Activated gamma-delta T cell treated with anti-CD3 and anti-CD28 coated beads, Interleukin-2, amount 50 U/mL, for 16 hours (primary cell): ENCODE measurements at regions not wholly inside any gene's neighbourhood (a gene's known extent, or its start where the extent isn't known, plus 50 kb on each side); places are given as distances from the start of the nearest gene placed in this dataset.
"Not testable (repeated sequence)": the region's sequence is repeated elsewhere in the genome, so short reads cannot be mapped to it uniquely, and the experiment has no call there.

Source experiments
- DNase-seq: peaks from one replicate; pipeline ENCODE4 v3.0.0-alpha.2; 2020; ENCODE audit warnings: low read depth

- no peak for DNase-seq
Observed at GRCh38 chr6:11486959-11487358, 50.6 kb upstream of the TMEM170B start.

DNA sequence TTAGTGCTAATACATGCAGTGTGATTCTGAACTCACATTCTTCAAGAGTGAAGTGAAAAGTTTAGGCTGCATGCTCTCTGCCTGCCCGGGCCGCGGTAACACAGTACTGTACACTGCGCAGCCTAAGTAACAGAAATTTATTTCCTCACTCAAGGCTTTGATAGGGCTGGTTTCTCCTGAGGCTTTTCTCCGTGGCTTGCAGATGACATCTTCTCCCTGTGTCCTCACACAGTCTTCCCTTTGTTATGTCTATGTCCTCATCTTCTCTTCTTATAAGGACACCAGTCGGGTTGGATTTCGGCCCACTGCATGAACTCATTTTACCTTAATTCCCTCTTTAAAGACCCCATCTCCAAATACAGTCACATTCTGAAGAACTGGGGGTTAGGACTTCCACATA lies 51.1 kb upstream of the TMEM170B start:
- no peak for DNase-seq

- no peak for DNase-seq
Observed at GRCh38 chr6:11486051-11486450, 51.5 kb upstream of the TMEM170B start.

- DNase-seq: no peak
Observed at GRCh38 chr6:11485271-11485670, 52.3 kb upstream of the TMEM170B start.

- no peak for DNase-seq
Observed at GRCh38 chr6:11484441-11484840, 53.1 kb upstream of the TMEM170B start.

GRCh38 chr6:11482616-11483015 lies 54.9 kb upstream of the TMEM170B start:
- DNase-seq: no peak

GRCh38 chr6:11480541-11480940 lies 57.0 kb upstream of the TMEM170B start:
- DNase-seq: no peak

- no peak for DNase-seq
Observed at GRCh38 chr6:11479296-11479695, 58.3 kb upstream of the TMEM170B start.

GRCh38 chr6:11478586-11478985 lies 59.0 kb upstream of the TMEM170B start:
- DNase-seq: no peak

DNA sequence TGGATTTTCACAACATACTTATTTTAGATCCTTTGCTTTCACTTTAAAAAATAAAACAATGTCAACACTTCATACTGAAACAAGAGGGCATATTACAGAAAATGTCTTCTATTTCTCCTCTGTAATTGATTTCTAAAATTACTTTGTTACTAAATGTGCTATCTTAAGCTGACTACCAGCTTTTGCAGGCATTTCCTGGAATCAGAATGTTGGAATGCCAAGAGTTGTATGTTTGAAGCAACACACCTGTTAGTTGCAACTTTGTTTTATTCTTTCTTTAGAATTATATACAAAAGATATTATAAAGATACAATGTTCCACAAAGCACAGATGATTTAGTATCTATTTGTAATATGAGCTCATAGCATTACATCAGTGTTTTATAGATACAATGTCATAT lies 62.5 kb upstream of the TMEM170B start:
- no peak for DNase-seq

- DNase-seq: no peak
Observed at GRCh38 chr6:11473008-11473740, 64.4 kb upstream of the TMEM170B start.

DNA sequence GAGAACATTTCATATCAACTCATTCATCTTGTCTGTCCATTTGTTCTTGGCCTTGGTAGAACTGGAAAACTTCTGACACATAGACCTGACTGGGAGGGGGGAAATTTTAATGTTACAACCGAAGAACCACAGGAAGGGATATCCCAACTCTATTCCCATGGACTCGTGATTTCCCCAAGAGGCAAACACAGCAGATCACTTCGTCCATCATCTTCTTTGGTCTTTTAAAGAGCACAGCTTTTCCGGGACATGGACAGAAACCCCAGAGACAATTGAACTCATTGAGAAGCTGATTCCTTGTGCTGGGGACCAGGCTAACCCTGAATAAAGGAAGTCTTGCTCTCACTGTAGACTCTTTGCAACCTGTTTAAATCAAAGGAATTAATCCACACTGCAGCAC lies 66.3 kb upstream of the TMEM170B start:
- DNase-seq: no peak

DNA sequence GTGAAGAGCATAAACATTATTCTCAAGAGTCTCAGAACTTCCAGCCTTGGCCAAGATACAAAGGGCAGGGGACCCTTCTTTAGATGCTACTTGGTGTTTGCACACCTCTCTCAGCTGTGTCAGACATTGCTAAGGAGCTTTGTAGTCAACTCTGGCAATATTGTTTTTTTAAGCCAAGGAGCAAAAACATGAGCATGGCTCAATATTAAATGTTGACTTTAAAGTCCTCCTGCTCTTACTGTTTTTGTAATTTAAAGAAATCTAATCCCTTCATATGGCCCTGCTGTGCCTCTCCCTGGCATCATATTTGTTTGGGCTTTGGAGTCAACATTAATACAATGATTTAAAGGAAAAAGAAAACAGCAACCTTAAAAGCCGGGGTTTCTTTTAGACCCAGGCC lies 67.9 kb upstream of the TMEM170B start:
- DNase-seq: no peak

DNA sequence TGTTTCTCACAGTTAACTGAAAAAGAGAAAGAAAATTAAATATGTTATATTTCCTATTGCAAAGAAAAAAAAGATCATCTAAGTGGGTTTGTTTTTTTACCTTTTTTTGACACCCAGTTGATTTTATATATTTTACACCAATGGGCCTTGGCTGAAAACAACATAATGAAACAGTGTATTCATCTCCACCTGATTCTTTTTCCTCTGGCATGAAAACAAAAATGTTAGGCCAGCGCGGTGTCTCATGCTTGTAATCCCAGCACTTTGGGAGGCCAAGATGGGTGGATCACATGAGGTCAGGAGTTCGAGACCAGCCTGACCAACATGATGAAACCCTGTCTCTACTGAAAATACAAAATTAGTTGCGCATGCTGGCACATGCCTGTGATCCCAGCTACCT lies 69.3 kb upstream of the TMEM170B start:
- DNase-seq: not testable (repeated sequence)

GRCh38 chr6:11467364-11467763 lies 70.2 kb upstream of the TMEM170B start:
- DNase-seq: no peak

GRCh38 chr6:11463398-11463780 lies 74.2 kb upstream of the TMEM170B start:
- DNase-seq: no peak

- DNase-seq: no peak
Observed at GRCh38 chr6:11462742-11463397, 74.7 kb upstream of the TMEM170B start.

DNA sequence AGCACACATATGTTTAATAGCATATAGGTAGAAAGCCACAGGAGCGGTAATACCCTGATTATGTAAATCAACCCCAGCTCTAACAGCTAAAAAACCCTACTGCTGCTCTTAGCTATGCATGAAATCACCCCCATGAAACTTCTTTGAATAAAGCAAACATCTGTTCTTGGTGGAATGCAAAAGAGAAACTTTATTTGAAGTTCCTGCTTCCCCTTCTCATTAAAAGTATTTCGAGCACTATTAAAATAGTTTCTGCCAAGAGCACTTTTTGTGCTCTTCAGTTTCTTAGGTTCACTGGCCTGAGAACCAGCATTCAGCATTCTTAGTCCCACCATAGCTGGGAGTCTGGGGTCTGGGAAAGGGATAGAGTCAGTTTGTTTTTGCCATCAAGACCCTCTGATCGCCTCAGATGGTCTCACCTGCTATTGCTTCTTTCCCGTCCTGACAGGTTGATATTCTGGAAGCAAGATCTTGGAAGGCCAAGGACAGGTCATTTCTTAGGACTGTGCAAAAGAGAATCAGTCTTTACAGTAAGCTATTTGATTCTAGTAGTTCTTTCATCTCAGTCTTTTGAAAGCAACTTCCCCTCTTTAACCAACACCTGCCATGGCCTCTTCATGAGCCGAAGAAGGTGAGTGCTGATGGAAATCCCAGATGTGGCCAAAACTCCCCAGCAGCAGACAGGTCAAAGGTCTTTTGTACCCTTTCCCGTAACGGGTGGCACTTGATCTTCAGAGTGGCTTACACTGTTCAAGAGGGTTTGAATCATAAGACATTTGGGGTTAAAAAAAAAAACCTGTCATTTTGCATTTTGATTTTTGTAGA lies 76.5 kb upstream of the TMEM170B start:
- DNase-seq: no peak

DNA sequence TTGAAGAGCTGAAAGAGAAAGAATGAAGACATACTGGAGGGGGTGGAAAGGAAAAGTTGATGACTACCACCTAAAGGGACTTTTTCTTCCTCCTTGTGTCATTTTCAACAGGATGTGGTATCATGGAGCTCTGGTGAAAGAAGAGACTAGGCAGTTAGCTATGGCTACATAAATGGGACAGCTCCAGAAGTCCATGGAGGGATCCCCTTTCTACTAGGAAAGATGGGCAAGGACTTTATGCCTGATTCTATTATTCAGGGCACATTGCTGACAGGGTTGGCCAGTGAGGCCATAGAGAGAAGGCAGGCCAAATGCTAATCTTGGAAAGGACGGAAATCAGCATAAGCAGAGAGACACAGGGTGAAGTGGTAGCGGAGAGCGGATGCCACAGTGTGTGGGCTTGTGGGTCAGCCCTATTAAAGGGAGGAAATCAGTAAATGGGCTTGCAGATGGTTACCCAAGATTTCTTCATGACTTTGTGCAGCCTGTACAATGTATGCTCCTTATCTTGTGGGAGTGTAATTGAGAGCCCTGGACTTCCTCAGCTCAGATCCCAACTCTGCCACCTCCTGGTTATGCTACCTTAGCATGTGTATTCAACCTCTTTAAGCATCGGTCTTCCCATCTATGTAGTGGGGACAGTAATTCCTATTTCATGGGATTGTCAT lies 77.4 kb upstream of the TMEM170B start:
- no peak for DNase-seq

DNA sequence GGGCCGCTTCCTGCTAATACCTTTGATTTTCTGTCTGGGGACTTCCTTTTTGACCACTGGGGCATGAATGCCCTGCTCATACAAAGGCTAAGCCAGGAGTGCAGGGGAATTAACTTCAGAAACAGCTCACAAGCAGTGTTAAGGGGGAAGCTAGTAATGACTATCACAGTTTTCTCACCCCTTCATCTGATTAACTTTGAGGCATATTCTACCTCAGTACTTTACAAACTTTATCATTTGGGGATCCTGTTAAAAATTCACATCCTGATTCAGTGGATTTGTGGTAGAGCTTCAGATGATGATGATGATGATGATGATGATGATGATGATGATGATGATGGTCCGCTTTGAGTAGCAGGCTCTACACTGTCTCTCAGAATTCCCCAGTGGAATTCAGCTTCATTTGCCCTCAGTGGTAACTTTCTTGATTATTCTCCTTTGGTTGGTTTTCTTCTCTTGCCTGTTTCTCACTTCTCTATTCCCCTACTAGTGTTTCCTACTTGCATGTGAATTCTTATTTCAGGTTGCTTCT lies 78.4 kb upstream of the TMEM170B start:
- DNase-seq: no peak

GRCh38 chr6:11458509-11458908 lies 79.0 kb upstream of the TMEM170B start:
- no peak for DNase-seq

- DNase-seq: not testable (repeated sequence)
Observed at GRCh38 chr6:11457422-11457821, 80.1 kb upstream of the TMEM170B start.
